ENCODE measurements at regions not wholly inside any gene's neighbourhood (a gene's known extent, or its start where the extent isn't known, plus 50 kb on each side); places are given as distances from the start of the nearest gene placed in this dataset.

- DNase-seq (ENCODE audit: low read depth): peak; percentile 62
Observed at GRCh38 chr1:86296305-86297205, 99.6 kb downstream of the ODF2L start.

GRCh38 chr1:86289746-86290145, 106.4 kb downstream of the ODF2L start:
- no peak for DNase-seq (ENCODE audit: low read depth)

- no peak for DNase-seq (ENCODE audit: low read depth)
Observed at GRCh38 chr1:86289161-86289560, 107.0 kb downstream of the ODF2L start.

- no peak for DNase-seq (ENCODE audit: low read depth)
Observed at GRCh38 chr1:86288586-86289147, 107.5 kb downstream of the ODF2L start.

- DNase-seq (ENCODE audit: low read depth): no peak
Observed at GRCh38 chr1:86285796-86286195, 110.3 kb downstream of the ODF2L start.

GRCh38 chr1:86282611-86283010, 113.5 kb downstream of the ODF2L start:
- DNase-seq (ENCODE audit: low read depth): no peak

GRCh38 chr1:86277936-86278335, 118.2 kb downstream of the ODF2L start:
- DNase-seq (ENCODE audit: low read depth): peak; percentile 89

- no peak for DNase-seq (ENCODE audit: low read depth)
Observed at GRCh38 chr1:86273066-86273465, 116.5 kb upstream of the COL24A1 start.

GRCh38 chr1:86272083-86272482, 115.5 kb upstream of the COL24A1 start:
- DNase-seq (ENCODE audit: low read depth): no peak

- DNase-seq (ENCODE audit: low read depth): no peak
Observed at GRCh38 chr1:86271046-86271445, 114.5 kb upstream of the COL24A1 start.

GRCh38 chr1:86263101-86263500, 106.5 kb upstream of the COL24A1 start:
- DNase-seq (ENCODE audit: low read depth): no peak

GRCh38 chr1:86260476-86260875, 103.9 kb upstream of the COL24A1 start:
- no peak for DNase-seq (ENCODE audit: low read depth)

GRCh38 chr1:86259390-86259789, 102.8 kb upstream of the COL24A1 start:
- DNase-seq (ENCODE audit: low read depth): no peak

- DNase-seq (ENCODE audit: low read depth): no peak
Observed at GRCh38 chr1:86258101-86258500, 101.5 kb upstream of the COL24A1 start.

GRCh38 chr1:86247597-86248279, 91.2 kb upstream of the COL24A1 start:
- peak; percentile 50 for DNase-seq (ENCODE audit: low read depth)

- DNase-seq (ENCODE audit: low read depth): no peak
Observed at GRCh38 chr1:86245566-86246190, 89.1 kb upstream of the COL24A1 start.

- DNase-seq (ENCODE audit: low read depth): no peak
Observed at GRCh38 chr1:86239894-86240293, 83.3 kb upstream of the COL24A1 start.

- DNase-seq (ENCODE audit: low read depth): no peak
Observed at GRCh38 chr1:86239490-86239889, 82.9 kb upstream of the COL24A1 start.

GRCh38 chr1:86238226-86238625, 81.7 kb upstream of the COL24A1 start:
- DNase-seq (ENCODE audit: low read depth): no peak

- no peak for DNase-seq (ENCODE audit: low read depth)
Observed at GRCh38 chr1:86235852-86236251, 79.3 kb upstream of the COL24A1 start.

GRCh38 chr1:86233403-86233802, 76.8 kb upstream of the COL24A1 start:
- DNase-seq (ENCODE audit: low read depth): no peak

- peak; percentile 14 for DNase-seq (ENCODE audit: low read depth)
Observed at GRCh38 chr1:86231076-86231475, 74.5 kb upstream of the COL24A1 start.

Measured in renal cortical epithelial cell (primary cell).